HepG2 (cell line): ENCODE measurements at regions not wholly inside any gene's neighbourhood (a gene's known extent, or its start where the extent isn't known, plus 50 kb on each side); places are given as distances from the start of the nearest gene placed in this dataset.
A peak's percentile ranks its signal among the peaks of the same experiment; 100 is the strongest.

ENCODE experiments used
- ATAC-seq: fragments of 200-7000 bp; cut with Tn5 transposase; 3 replicates; pipeline ENCODE4 v1.9.1; 2020; ENCODE audit warnings: mild to moderate bottlenecking, moderate library complexity
- BruUV-seq: library from RNA; stranded (reverse); fragments of 400-500 nt; replicated peaks from 2 replicates; lab custom pipeline; 2021; lab: Mats Ljungman, UMichigan
- CTCF ChIA-PET: fragments of 300-600 bp; formaldehyde crosslinking; extraction: SDS; loops from one replicate; lab custom pipeline; 2021; ENCODE audit warnings: low total read pairs, inconsistent platforms, low intra/inter-chr PET ratio; lab: Yijun Ruan, JAX
- POLR2A ChIA-PET: fragments of 350-600 bp; sonication (Branson Sonifier 250); formaldehyde crosslinking; loops from one replicate; lab custom pipeline; 2020; ENCODE audit warnings: antibody characterized with exemption, inconsistent platforms; lab: Yijun Ruan, JAX
- DNase-seq: peaks from one replicate; pipeline ENCODE4 v3.0.0-alpha.2; 2015; ENCODE audit warnings: low spot score
- FAIRE-seq: peaks from 3 replicates; lab custom pipeline; 2011; peaks lifted over from hg19 to GRCh38; lab: Jason Lieb, UNC
- H2AFZ ChIP-seq: one replicate; pipeline ENCODE4 v1.6.1; 2011; ENCODE audit warnings: low read length, inconsistent platforms
- H3K27ac ChIP-seq: fragments of 300-600 bp; 3 replicates; pipeline ENCODE4 v1.8.0; 2011; ENCODE audit warnings: mixed run types, mild to moderate bottlenecking, mixed read lengths, low read length, inconsistent platforms; ENCODE audit not compliant: insufficient read depth; ENCODE audit errors: extremely low read length
- H3K27me3 ChIP-seq, 2 experiments: fragments of 200-600 bp in 1 of 2; 2 replicates in 1 of 2; 3 replicates in 1 of 2; pipeline versions ENCODE4 v1.6.0 to v1.8.0; 2011; ENCODE audit warnings: low read length in 2 of 2, mild to moderate bottlenecking in 2 of 2, moderate library complexity in 2 of 2, inconsistent platforms in 1 of 2; ENCODE audit not compliant: insufficient read depth in 2 of 2, control insufficient read depth in 1 of 2
- H3K36me3 ChIP-seq, 2 experiments: fragments of 200-600 bp in 1 of 2; replicated peaks in 1 of 2; 2 replicates in 1 of 2; 3 replicates in 1 of 2; pipeline versions ENCODE4 v1.5.1 to v1.8.0; 2011; ENCODE audit warnings: low read length in 2 of 2, inconsistent platforms in 1 of 2; ENCODE audit not compliant: insufficient read depth in 2 of 2, control insufficient read depth in 1 of 2
- H3K4me1 ChIP-seq: 2 replicates; pipeline ENCODE4 v1.5.1; 2012; ENCODE audit warnings: low read length, inconsistent platforms; ENCODE audit not compliant: insufficient read depth
- H3K4me2 ChIP-seq: 2 replicates; pipeline ENCODE4 v1.6.0; 2011; ENCODE audit warnings: low read depth, low read length, inconsistent platforms
- H3K4me3 ChIP-seq, 3 experiments: fragments of 200-600 bp in 1 of 3; sonication (generic), shearing (Covaris generic) in 1 of 3; replicated peaks in 1 of 3; 2 replicates each; pipeline ENCODE4 v1.5.1; 2011 to 2016; ENCODE audit warnings: low read length in 3 of 3, inconsistent platforms in 2 of 3, low read depth in 2 of 3, mild to moderate bottlenecking in 2 of 3, control low read depth in 1 of 3, mixed read lengths in 1 of 3; ENCODE audit not compliant: insufficient read depth in 1 of 3
- H3K79me2 ChIP-seq: one replicate; pipeline ENCODE4 v1.6.1; 2011; ENCODE audit warnings: low read length, inconsistent platforms; ENCODE audit not compliant: insufficient read depth
- H3K9ac ChIP-seq: 2 replicates; pipeline ENCODE4 v1.6.0; 2011; ENCODE audit warnings: mild to moderate bottlenecking, low read depth, low read length, inconsistent platforms; ENCODE audit not compliant: insufficient read depth
- H3K9me3 ChIP-seq: 2 replicates; pipeline ENCODE4 v1.5.1; 2012; ENCODE audit warnings: mild to moderate bottlenecking, low read length
- H4K20me1 ChIP-seq: 2 replicates; pipeline ENCODE4 v1.6.0; 2011; ENCODE audit warnings: inconsistent platforms, mild to moderate bottlenecking, low read length, moderate library complexity; ENCODE audit not compliant: insufficient read depth
- CBFB ChIP-seq: sonication (generic); formaldehyde crosslinking; IDR thresholded peaks from 2 replicates; pipeline ENCODE4 v1.4.0; 2020; ENCODE audit warnings: missing genetic modification reagents
- CEBPB ChIP-seq: IDR thresholded peaks from 2 replicates; pipeline ENCODE4 v1.6.1; 2011; ENCODE audit warnings: low read depth, low read length, improper control_type of control experiment, borderline replicate concordance
- CEBPG ChIP-seq: IDR thresholded peaks from 2 replicates; pipeline ENCODE4 v1.6.1; 2016
- FOXP1 ChIP-seq, 2 experiments: fragments of 450-650 bp in 1 of 2; IDR thresholded peaks; 2 replicates each; pipeline ENCODE4 v1.6.1; 2017 to 2018; ENCODE audit warnings: antibody characterized with exemption in 1 of 2
- NR2F1 ChIP-seq, 2 experiments: fragments of 450-650 bp in 1 of 2; formaldehyde crosslinking in 1 of 2; IDR thresholded peaks; 2 replicates each; pipeline versions ENCODE4 v1.5.0 to v1.6.1; 2016 to 2020; ENCODE audit warnings: mild to moderate bottlenecking in 1 of 2, missing compliant biosample characterization in 1 of 2, missing genetic modification reagents in 1 of 2, moderate library complexity in 1 of 2
- NR2F6 ChIP-seq, 2 experiments: IDR thresholded peaks; 2 replicates each; pipeline ENCODE4 v1.6.1; 2016; ENCODE audit warnings: antibody characterized with exemption in 1 of 2, mild to moderate bottlenecking in 1 of 2
- PLSCR1 ChIP-seq: sonication (generic); formaldehyde crosslinking; IDR thresholded peaks from 2 replicates; pipeline ENCODE4 v1.5.0; 2020; ENCODE audit warnings: missing genetic modification reagents, mild to moderate bottlenecking, borderline replicate concordance
- PRDM10 ChIP-seq: sonication (generic); formaldehyde crosslinking; IDR thresholded peaks from 2 replicates; pipeline ENCODE4 v1.4.0; 2020; ENCODE audit warnings: low read depth, missing genetic modification reagents
- ZNF362 ChIP-seq: sonication (generic); formaldehyde crosslinking; IDR thresholded peaks from 2 replicates; pipeline ENCODE4 v1.4.0; 2020; ENCODE audit warnings: missing genetic modification reagents, mild to moderate bottlenecking, borderline replicate concordance
- WGBS: methylation state at CpG from one replicate; pipeline ENCODE4 v1.1.6; 2017; ENCODE audit warnings: low lambda C conversion rate; 5-methylcytosine and 5-hydroxymethylcytosine counted together
- in situ Hi-C: cut with HindIII; loops from 2 replicates; pipeline ENCODE4 v1.10.0; 2017; ENCODE audit warnings: low pct_unique_long_range_greater_than_20kb; ENCODE audit not compliant: extremely low pct_ligation_motif_present
- intact Hi-C: fragments of 100-400 bp; cut with micrococcal nuclease; formaldehyde crosslinking; loops from one replicate; pipeline ENCODE4 v1.10.0; 2022; ENCODE audit not compliant: unreplicated experiment

GRCh38 chr14:51147183-51147582, 52.3 kb upstream of the TRIM9 start:
- H3K9ac ChIP-seq, result no peak overlapping the region
- no peak overlapping the region for H3K4me2 ChIP-seq
- ATAC-seq (no peak), DNase-seq (peak; percentile 6), FAIRE-seq (no peak)
- ChIA-PET POLR2A (no interaction called here), CTCF (no interaction called here)
- no TSS peak for BruUV-seq
- H3K27ac ChIP-seq, result no peak overlapping the region
- in situ Hi-C loops (no loop called here), intact Hi-C loops (no loop called here)
- H3K36me3 ChIP-seq, result no peaks in the 10 kb centered on the region
- 7% methylated on average over 1 of the region's 1 CpG for WGBS
- no peaks in the 10 kb centered on the region for H3K79me2 ChIP-seq
- no peak overlapping the region for H2AFZ ChIP-seq
- no peaks in the 10 kb centered on the region for H3K27me3 ChIP-seq
- H3K4me3 ChIP-seq, result no peak overlapping the region
- peak; percentile 82 for TF ChIP-seq CEBPB
- no peak for TF ChIP-seq PLSCR1
- no peak for TF ChIP-seq FOXP1 (IDR thresholded peaks at IDR 0.05)
- peak; percentile 54; the same call in 1 of the 2 replicates for TF ChIP-seq FOXP1 (CRISPR knock-in tag; IDR thresholded peaks at IDR 0.05)
- TF ChIP-seq ZNF362 (CRISPR knock-in tag), result 0 out of 2 replicates have a peak, but pooled peaks have one; percentile 16
- TF ChIP-seq NR2F6 (IDR thresholded peaks at IDR 0.05), result peak; percentile 66
- 0 out of 2 replicates have a peak, but pooled peaks have one; percentile 35 for TF ChIP-seq NR2F6 (CRISPR knock-in tag; IDR thresholded peaks at IDR 0.05)
- TF ChIP-seq CBFB (CRISPR knock-in tag), result 0 out of 2 replicates have a peak, but pooled peaks have one; percentile 34
- no peak for TF ChIP-seq PRDM10 (CRISPR knock-in tag)
- peak in 1 of 2 experiments; percentile 40; a peak in 1 of 4 replicates for TF ChIP-seq NR2F1 (CRISPR knock-in tag; IDR thresholded peaks at IDR 0.05)
- TF ChIP-seq CEBPG (CRISPR knock-in tag), result peak; percentile 49; the same call in 1 of the 2 replicates
- no peaks in the 10 kb centered on the region for H3K9me3 ChIP-seq
- H3K4me1 ChIP-seq, result no peaks in the 10 kb centered on the region
- H4K20me1 ChIP-seq, result no peaks in the 10 kb centered on the region
